HUES48 (cell line): ENCODE measurements at regions not wholly inside any gene's neighbourhood (a gene's known extent, or its start where the extent isn't known, plus 50 kb on each side); places are given as distances from the start of the nearest gene placed in this dataset.
A peak's percentile ranks its signal among the peaks of the same experiment; 100 is the strongest.

Experiments used
- H3K27ac ChIP-seq: one replicate; pipeline ENCODE4 v1.7.0; 2013; ENCODE audit warnings: low read depth, low read length, inconsistent platforms
- H3K27me3 ChIP-seq: 2 replicates; pipeline ENCODE4 v1.6.1; 2013; ENCODE audit warnings: mild to moderate bottlenecking, low read length; ENCODE audit not compliant: control insufficient read depth, insufficient read depth
- H3K36me3 ChIP-seq: 2 replicates; pipeline ENCODE4 v1.6.1; 2013; ENCODE audit warnings: low read length; ENCODE audit not compliant: control insufficient read depth, insufficient read depth
- H3K4me1 ChIP-seq: 2 replicates; pipeline ENCODE4 v1.6.1; 2013; ENCODE audit warnings: mild to moderate bottlenecking, low read length; ENCODE audit not compliant: control insufficient read depth, insufficient read depth
- H3K4me3 ChIP-seq: 2 replicates; pipeline ENCODE4 v1.5.1; 2013; ENCODE audit warnings: mild to moderate bottlenecking, low read depth, low read length
- H3K9ac ChIP-seq: 2 replicates; pipeline ENCODE4 v1.6.1; 2013; ENCODE audit warnings: mild to moderate bottlenecking, low read depth, low read length, moderate library complexity
- H3K9me3 ChIP-seq: 2 replicates; pipeline ENCODE4 v1.6.1; 2013; ENCODE audit warnings: low read length; ENCODE audit not compliant: control insufficient read depth, insufficient read depth

GRCh38 chr22:48156603-48157355, 1394.3 kb downstream of the TBC1D22A start:
- Histone ChIP-seq H3K9ac (no peak overlapping the region), H3K36me3 (no peaks in the 10 kb centered on the region), H3K27ac (no peak overlapping the region), H3K9me3 (no peaks in the 10 kb centered on the region), H3K27me3 (no peaks in the 10 kb centered on the region), H3K4me1 (no peaks in the 10 kb centered on the region), H3K4me3 (no peak overlapping the region)

- no peaks in the 10 kb centered on the region for H3K9me3 ChIP-seq
- no peak overlapping the region for H3K9ac ChIP-seq
- no peak overlapping the region for H3K4me3 ChIP-seq
- H3K27ac ChIP-seq = no peak overlapping the region
- no peaks in the 10 kb centered on the region for H3K27me3 ChIP-seq
- H3K36me3 ChIP-seq = no peaks in the 10 kb centered on the region
- H3K4me1 ChIP-seq = no peaks in the 10 kb centered on the region
These were observed 1393.0 kb downstream of the TBC1D22A start for GRCh38 chr22:48155446-48155845.

- H3K4me3 ChIP-seq = no peak overlapping the region
- no peak overlapping the region for H3K27ac ChIP-seq
- H3K4me1 ChIP-seq = no peaks in the 10 kb centered on the region
- no peaks in the 10 kb centered on the region for H3K27me3 ChIP-seq
- H3K36me3 ChIP-seq = no peaks in the 10 kb centered on the region
- H3K9me3 ChIP-seq = no peaks in the 10 kb centered on the region
- H3K9ac ChIP-seq = no peak overlapping the region
These were observed 1392.4 kb downstream of the TBC1D22A start for GRCh38 chr22:48154943-48155240.

GRCh38 chr22:48154169-48154942, 1391.9 kb downstream of the TBC1D22A start:
- Histone ChIP-seq H3K36me3 (no peaks in the 10 kb centered on the region), H3K9me3 (no peaks in the 10 kb centered on the region), H3K9ac (no peak overlapping the region), H3K4me1 (no peaks in the 10 kb centered on the region), H3K4me3 (no peak overlapping the region), H3K27me3 (no peaks in the 10 kb centered on the region), H3K27ac (no peak overlapping the region)

GRCh38 chr22:48153726-48154125, 1391.3 kb downstream of the TBC1D22A start:
- H3K27me3 ChIP-seq = no peaks in the 10 kb centered on the region
- H3K4me3 ChIP-seq = no peak overlapping the region
- no peaks in the 10 kb centered on the region for H3K9me3 ChIP-seq
- no peak overlapping the region for H3K9ac ChIP-seq
- H3K36me3 ChIP-seq = no peaks in the 10 kb centered on the region
- H3K27ac ChIP-seq = no peak overlapping the region
- no peaks in the 10 kb centered on the region for H3K4me1 ChIP-seq

GRCh38 chr22:48152916-48153315, 1390.5 kb downstream of the TBC1D22A start:
- no peaks in the 10 kb centered on the region for H3K36me3 ChIP-seq
- H3K27ac ChIP-seq = no peak overlapping the region
- H3K9me3 ChIP-seq = no peaks in the 10 kb centered on the region
- H3K27me3 ChIP-seq = peaks cover 6% of the 10 kb centered on the region
- H3K4me1 ChIP-seq = peaks cover 2% of the 10 kb centered on the region
- no peak overlapping the region for H3K4me3 ChIP-seq
- H3K9ac ChIP-seq = no peak overlapping the region

GRCh38 chr22:48152164-48152775, 1389.8 kb downstream of the TBC1D22A start:
- Histone ChIP-seq H3K4me1 (peaks cover 8% of the 10 kb centered on the region), H3K27ac (no peak overlapping the region)

GRCh38 chr22:48151641-48152040, 1389.2 kb downstream of the TBC1D22A start:
- Histone ChIP-seq H3K27me3 (peaks cover 9% of the 10 kb centered on the region), H3K27ac (no peak overlapping the region), H3K36me3 (no peaks in the 10 kb centered on the region), H3K9ac (no peak overlapping the region), H3K4me3 (no peak overlapping the region), H3K4me1 (peaks cover 13% of the 10 kb centered on the region), H3K9me3 (no peaks in the 10 kb centered on the region)

More at GRCh38 chr22:48152164-48152775, 1389.8 kb downstream of the TBC1D22A start:
- Histone ChIP-seq H3K4me3 (no peak overlapping the region), H3K36me3 (no peaks in the 10 kb centered on the region), H3K9me3 (no peaks in the 10 kb centered on the region), H3K27me3 (peaks cover 9% of the 10 kb centered on the region), H3K9ac (no peak overlapping the region)

GRCh38 chr22:48147831-48148230, 1385.4 kb downstream of the TBC1D22A start:
- H3K9me3 ChIP-seq = no peaks in the 10 kb centered on the region
- H3K27me3 ChIP-seq = peaks cover 9% of the 10 kb centered on the region
- H3K9ac ChIP-seq = no peak overlapping the region
- H3K4me1 ChIP-seq = peaks cover 13% of the 10 kb centered on the region
- peak overlapping the region; percentile 5 for H3K27ac ChIP-seq
- no peaks in the 10 kb centered on the region for H3K36me3 ChIP-seq
- H3K4me3 ChIP-seq = no peak overlapping the region

- Histone ChIP-seq H3K9me3 (no peaks in the 10 kb centered on the region), H3K4me3 (0 out of 2 replicates have a peak overlapping the region, but pooled peaks have one; percentile 14), H3K27ac (peak overlapping the region; percentile 5), H3K4me1 (peaks cover 13% of the 10 kb centered on the region), H3K27me3 (peaks cover 9% of the 10 kb centered on the region), H3K36me3 (no peaks in the 10 kb centered on the region), H3K9ac (no peak overlapping the region)
These were observed 1385.0 kb downstream of the TBC1D22A start for GRCh38 chr22:48147404-48147803.

GRCh38 chr22:48146426-48146825, 1384.0 kb downstream of the TBC1D22A start:
- no peak overlapping the region for H3K9ac ChIP-seq
- no peak overlapping the region for H3K4me3 ChIP-seq
- no peak overlapping the region for H3K27ac ChIP-seq
- no peaks in the 10 kb centered on the region for H3K36me3 ChIP-seq
- H3K9me3 ChIP-seq = no peaks in the 10 kb centered on the region
- H3K4me1 ChIP-seq = peaks cover 13% of the 10 kb centered on the region
- peaks cover 9% of the 10 kb centered on the region for H3K27me3 ChIP-seq
